H9 (cell line): ENCODE measurements at regions not wholly inside any gene's neighbourhood (a gene's known extent, or its start where the extent isn't known, plus 50 kb on each side); places are given as distances from the start of the nearest gene placed in this dataset.

Experiments
- DNase-seq: peaks from one replicate; pipeline ENCODE4 v3.0.0-alpha.2; 2017
- H2AFZ ChIP-seq: one replicate; pipeline ENCODE4 v1.6.1; 2013; ENCODE audit warnings: mild to moderate bottlenecking, low read length, control low read depth, moderate library complexity
- H2AK5ac ChIP-seq: 2 replicates; pipeline ENCODE4 v1.6.1; 2013; ENCODE audit warnings: low read length, control low read depth, mixed read lengths; ENCODE audit not compliant: insufficient read length
- H2BK120ac ChIP-seq: one replicate; pipeline ENCODE4 v1.6.1; 2013; ENCODE audit warnings: low read depth, mild to moderate bottlenecking, low read length, control low read depth, inconsistent platforms; ENCODE audit not compliant: poor library complexity, severe bottlenecking
- H2BK12ac ChIP-seq: 2 replicates; pipeline ENCODE4 v1.6.1; 2013; ENCODE audit warnings: low read length, control low read depth, mixed read lengths, low read depth; ENCODE audit not compliant: insufficient read length
- H2BK15ac ChIP-seq: 2 replicates; pipeline ENCODE4 v1.6.1; 2013; ENCODE audit warnings: low read depth, low read length, control low read depth
- H2BK20ac ChIP-seq: one replicate; pipeline ENCODE4 v1.6.1; 2013; ENCODE audit warnings: low read depth, mild to moderate bottlenecking, low read length, control low read depth, inconsistent platforms; ENCODE audit not compliant: poor library complexity, severe bottlenecking
- H2BK5ac ChIP-seq: 2 replicates; pipeline ENCODE4 v1.6.1; 2013; ENCODE audit warnings: low read length, control low read depth, mixed read lengths; ENCODE audit not compliant: insufficient read length
- H3K14ac ChIP-seq: 2 replicates; pipeline ENCODE4 v1.6.1; 2013; ENCODE audit warnings: low read length, control low read depth; ENCODE audit not compliant: insufficient read depth
- H3K18ac ChIP-seq: 2 replicates; pipeline ENCODE4 v1.6.1; 2013; ENCODE audit warnings: low read depth, mild to moderate bottlenecking, mixed read lengths, low read length, control low read depth; ENCODE audit not compliant: insufficient read length
- H3K23ac ChIP-seq: 2 replicates; pipeline ENCODE4 v1.6.1; 2013; ENCODE audit warnings: low read length, control low read depth, mixed read lengths, low read depth; ENCODE audit not compliant: insufficient read length
- H3K23me2 ChIP-seq: 2 replicates; pipeline ENCODE4 v1.6.1; 2013; ENCODE audit warnings: low read depth, mild to moderate bottlenecking, mixed read lengths, low read length, control low read depth; ENCODE audit not compliant: insufficient read length, poor library complexity, severe bottlenecking
- H3K27ac ChIP-seq: 2 replicates; pipeline ENCODE4 v1.5.1; 2013; ENCODE audit warnings: low read length, control low read depth, mixed read lengths, low read depth; ENCODE audit not compliant: insufficient read length
- H3K27me3 ChIP-seq: 2 replicates; pipeline ENCODE4 v1.6.1; 2013; ENCODE audit warnings: low read length, control low read depth, inconsistent platforms; ENCODE audit not compliant: insufficient read depth
- H3K4ac ChIP-seq: 2 replicates; pipeline ENCODE4 v1.6.1; 2013; ENCODE audit warnings: low read depth, mild to moderate bottlenecking, control low read depth, inconsistent platforms, low read length, moderate library complexity
- H3K4me1 ChIP-seq: 2 replicates; pipeline ENCODE4 v1.6.1; 2013; ENCODE audit warnings: low read length, control low read depth, inconsistent platforms; ENCODE audit not compliant: insufficient read depth
- H3K4me2 ChIP-seq: 2 replicates; pipeline ENCODE4 v1.6.1; 2013; ENCODE audit warnings: low read length, control low read depth, mixed read lengths; ENCODE audit not compliant: insufficient read length, insufficient read depth
- H3K56ac ChIP-seq: 2 replicates; pipeline ENCODE4 v1.6.1; 2013; ENCODE audit warnings: low read depth, mild to moderate bottlenecking, mixed read lengths, low read length, control low read depth; ENCODE audit not compliant: insufficient read length
- H3K79me1 ChIP-seq: 2 replicates; pipeline ENCODE4 v1.6.1; 2013; ENCODE audit warnings: low read depth, mild to moderate bottlenecking, moderate library complexity, low read length, control low read depth, inconsistent platforms; ENCODE audit not compliant: insufficient read depth, poor library complexity, severe bottlenecking
- H3K79me2 ChIP-seq: 2 replicates; pipeline ENCODE4 v1.6.1; 2013; ENCODE audit warnings: low read length, control low read depth, inconsistent platforms; ENCODE audit not compliant: insufficient read depth
- H3K9ac ChIP-seq: 2 replicates; pipeline ENCODE4 v1.6.1; 2013; ENCODE audit warnings: low read length, control low read depth, mixed read lengths; ENCODE audit not compliant: insufficient read length; ENCODE audit errors: extremely low read depth
- H3K9me3 ChIP-seq: one replicate; pipeline ENCODE4 v1.6.1; 2013; ENCODE audit warnings: low read depth, low read length, inconsistent platforms; ENCODE audit not compliant: control insufficient read depth
- H3T11ph ChIP-seq: one replicate; pipeline ENCODE4 v1.6.1; 2013; ENCODE audit warnings: mild to moderate bottlenecking, low read length, control low read depth, inconsistent platforms
- H4K20me1 ChIP-seq: one replicate; pipeline ENCODE4 v1.6.1; 2013; ENCODE audit not compliant: control insufficient read depth, insufficient read length, insufficient read depth
- H4K5ac ChIP-seq: 2 replicates; pipeline ENCODE4 v1.6.1; 2013; ENCODE audit warnings: low read depth, mild to moderate bottlenecking, mixed read lengths, low read length, control low read depth; ENCODE audit not compliant: insufficient read length
- H4K8ac ChIP-seq: replicated peaks from 2 replicates; pipeline ENCODE4 v1.6.1; 2013; ENCODE audit warnings: low read length, control low read depth, mixed read lengths, low read depth; ENCODE audit not compliant: insufficient read length
- H4K91ac ChIP-seq: 2 replicates; pipeline ENCODE4 v1.6.1; 2013; ENCODE audit warnings: low read depth, mild to moderate bottlenecking, moderate library complexity, mixed read lengths, low read length, control low read depth; ENCODE audit not compliant: insufficient read length
- H3K27ac Mint-ChIP-seq, 3 experiments: 2 replicates in 2 of 3; 3 replicates in 1 of 3; pipeline ENCODE4 v1.8.0; 2020 to 2021; ENCODE audit warnings: mixed read lengths in 3 of 3, mild to moderate bottlenecking in 1 of 3, moderate library complexity in 1 of 3
- H3K27me3 Mint-ChIP-seq: 2 replicates; pipeline ENCODE4 v1.8.0; 2021; ENCODE audit warnings: low read depth, mild to moderate bottlenecking, moderate library complexity, mixed read lengths
- H3K36me3 Mint-ChIP-seq, 3 experiments: 2 replicates in 2 of 3; 3 replicates in 1 of 3; pipeline ENCODE4 v1.8.0; 2020 to 2021; ENCODE audit warnings: low read depth in 3 of 3, mixed read lengths in 3 of 3; ENCODE audit not compliant: insufficient read depth in 1 of 3
- H3K4me1 Mint-ChIP-seq, 2 experiments: 2 replicates each; pipeline ENCODE4 v1.8.0; 2020; ENCODE audit warnings: mixed read lengths in 2 of 2
- H3K4me3 Mint-ChIP-seq, 2 experiments: 2 replicates in 1 of 2; 3 replicates in 1 of 2; pipeline ENCODE4 v1.8.0; 2020 to 2021; ENCODE audit warnings: mild to moderate bottlenecking in 2 of 2, mixed read lengths in 2 of 2, moderate library complexity in 1 of 2
- H3K9me3 Mint-ChIP-seq, 2 experiments: 2 replicates in 1 of 2; 3 replicates in 1 of 2; pipeline ENCODE4 v1.8.0; 2020; ENCODE audit warnings: mild to moderate bottlenecking in 2 of 2, mixed read lengths in 2 of 2, moderate library complexity in 1 of 2
- WGBS: extraction: QIAGEN DNeasy Blood & Tissue Kit; methylation state at CpG from one replicate; pipeline ENCODE4 v1.1.7; 2013; ENCODE audit warnings: missing lambda C conversion rate, low lambda C conversion rate, mixed read lengths; ENCODE audit not compliant: insufficient read length; ENCODE audit errors: extremely low coverage; 5-methylcytosine and 5-hydroxymethylcytosine counted together
- TF ChIP-seq, protein P1 (sequence below): fragments of 200-600 bp; sonication (generic); conservative IDR thresholded peaks from 3 replicates; pipeline ENCODE4 v1.8.0; 2021; ENCODE audit warnings: antibody characterized with exemption, mild to moderate bottlenecking

DNA sequence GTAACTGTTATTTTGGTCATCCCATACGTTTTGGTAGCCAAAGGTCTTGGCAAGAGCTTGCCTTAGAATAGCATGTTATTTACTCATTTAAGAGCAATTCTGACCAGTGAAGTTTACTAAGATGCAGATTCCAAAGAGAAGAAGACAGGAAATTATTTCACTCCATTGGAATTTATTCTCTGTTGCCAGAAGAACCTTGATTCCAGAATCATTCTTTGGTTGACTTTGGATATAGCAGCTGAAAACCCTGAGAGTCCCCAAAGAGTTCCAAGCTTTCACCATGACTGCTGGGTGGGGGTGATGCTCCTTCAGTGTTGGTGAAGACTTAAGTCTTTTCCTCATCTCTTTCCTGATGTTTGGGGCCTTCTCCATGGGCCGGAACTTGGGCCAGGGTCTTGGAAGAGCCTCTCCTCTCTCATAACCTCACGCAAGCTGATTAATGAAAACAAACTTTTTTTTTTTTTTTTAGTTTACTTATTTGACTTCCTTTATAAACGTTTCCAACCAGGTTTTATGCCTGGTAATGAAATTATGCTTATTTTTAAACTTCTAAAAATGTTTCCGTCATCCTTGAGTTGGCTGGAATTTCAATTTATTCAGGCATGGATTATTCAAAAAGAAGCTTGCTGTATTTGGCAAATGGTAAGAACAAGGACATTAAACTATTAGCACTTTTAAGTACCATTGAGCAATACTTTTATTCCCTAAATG lies 192.0 kb downstream of the MTX2 start:
- no peak overlapping the region for H3K27ac Mint-ChIP-seq

More for the DNA sequence above, 192.0 kb downstream of the MTX2 start:
- TF ChIP-seq, protein P1, sequence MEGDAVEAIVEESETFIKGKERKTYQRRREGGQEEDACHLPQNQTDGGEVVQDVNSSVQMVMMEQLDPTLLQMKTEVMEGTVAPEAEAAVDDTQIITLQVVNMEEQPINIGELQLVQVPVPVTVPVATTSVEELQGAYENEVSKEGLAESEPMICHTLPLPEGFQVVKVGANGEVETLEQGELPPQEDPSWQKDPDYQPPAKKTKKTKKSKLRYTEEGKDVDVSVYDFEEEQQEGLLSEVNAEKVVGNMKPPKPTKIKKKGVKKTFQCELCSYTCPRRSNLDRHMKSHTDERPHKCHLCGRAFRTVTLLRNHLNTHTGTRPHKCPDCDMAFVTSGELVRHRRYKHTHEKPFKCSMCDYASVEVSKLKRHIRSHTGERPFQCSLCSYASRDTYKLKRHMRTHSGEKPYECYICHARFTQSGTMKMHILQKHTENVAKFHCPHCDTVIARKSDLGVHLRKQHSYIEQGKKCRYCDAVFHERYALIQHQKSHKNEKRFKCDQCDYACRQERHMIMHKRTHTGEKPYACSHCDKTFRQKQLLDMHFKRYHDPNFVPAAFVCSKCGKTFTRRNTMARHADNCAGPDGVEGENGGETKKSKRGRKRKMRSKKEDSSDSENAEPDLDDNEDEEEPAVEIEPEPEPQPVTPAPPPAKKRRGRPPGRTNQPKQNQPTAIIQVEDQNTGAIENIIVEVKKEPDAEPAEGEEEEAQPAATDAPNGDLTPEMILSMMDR: no peak
- Histone ChIP-seq H3K79me1 (no peaks in the 10 kb centered on the region), H2AFZ (no peak overlapping the region), H3K9ac (no peak overlapping the region), H3K23ac (no peak overlapping the region), H3K56ac (no peak overlapping the region), H3K27ac (no peak overlapping the region), H3K9me3 (no peaks in the 10 kb centered on the region), H4K20me1 (no peaks in the 10 kb centered on the region), H4K8ac (no peak overlapping the region), H2BK5ac (no peak overlapping the region), H3T11ph (no peak overlapping the region), H2BK120ac (no peak overlapping the region), H4K5ac (no peak overlapping the region), H3K27me3 (no peaks in the 10 kb centered on the region), H3K14ac (no peak overlapping the region), H3K4me1 (no peaks in the 10 kb centered on the region; the same call in 1 of the 2 replicates), H3K79me2 (no peaks in the 10 kb centered on the region), H4K91ac (no peak overlapping the region), H2BK12ac (no peak overlapping the region), H3K18ac (no peak overlapping the region), H3K4me2 (no peak overlapping the region), H3K23me2 (no peaks in the 10 kb centered on the region), H2BK20ac (no peak overlapping the region), H3K4ac (no peak overlapping the region), H2BK15ac (no peak overlapping the region), H2AK5ac (no peak overlapping the region)
- DNase-seq: no peak
- H3K9me3 Mint-ChIP-seq: no peaks in the 10 kb centered on the region
- H3K4me3 Mint-ChIP-seq: no peak overlapping the region
- H3K4me1 Mint-ChIP-seq: peaks cover 11 to 17% of the 10 kb centered on the region in 2 experiments
- no CpG with 5 or more reads among the region's 5 CpGs for WGBS
- peaks cover 8% of the 10 kb centered on the region for H3K27me3 Mint-ChIP-seq
- H3K36me3 Mint-ChIP-seq: no peaks in the 10 kb centered on the region
